Tibial nerve (tissue), 4 donors: ENCODE measurements at regions not wholly inside any gene's neighbourhood (a gene's known extent, or its start where the extent isn't known, plus 50 kb on each side); places are given as distances from the start of the nearest gene placed in this dataset.

ENCODE experiments used
- EP300 ChIP-seq, 2 donors: sonication (generic); formaldehyde crosslinking; IDR thresholded peaks; one replicate each; pipeline ENCODE4 v1.6.1; 2017; ENCODE audit warnings: antibody characterized with exemption in 2 of 2, mild to moderate bottlenecking in 1 of 2
- POLR2A ChIP-seq, 2 donors: fragments of 450-650 bp; IDR thresholded peaks; one replicate each; pipeline ENCODE4 v1.6.1; 2017; ENCODE audit warnings: antibody characterized with exemption in 2 of 2, mild to moderate bottlenecking in 2 of 2, moderate library complexity in 2 of 2
- TF ChIP-seq, protein P1 (sequence below), 5 experiments: fragments of 200-600 bp in 3 of 5; fragments of 450-650 bp in 2 of 5; sonication (generic) in 3 of 5; IDR thresholded peaks; one replicate each; pipeline ENCODE4 v1.5.1; 2016 to 2019; ENCODE audit warnings: antibody characterized with exemption in 5 of 5, mild to moderate bottlenecking in 3 of 5, moderate library complexity in 2 of 5

DNA sequence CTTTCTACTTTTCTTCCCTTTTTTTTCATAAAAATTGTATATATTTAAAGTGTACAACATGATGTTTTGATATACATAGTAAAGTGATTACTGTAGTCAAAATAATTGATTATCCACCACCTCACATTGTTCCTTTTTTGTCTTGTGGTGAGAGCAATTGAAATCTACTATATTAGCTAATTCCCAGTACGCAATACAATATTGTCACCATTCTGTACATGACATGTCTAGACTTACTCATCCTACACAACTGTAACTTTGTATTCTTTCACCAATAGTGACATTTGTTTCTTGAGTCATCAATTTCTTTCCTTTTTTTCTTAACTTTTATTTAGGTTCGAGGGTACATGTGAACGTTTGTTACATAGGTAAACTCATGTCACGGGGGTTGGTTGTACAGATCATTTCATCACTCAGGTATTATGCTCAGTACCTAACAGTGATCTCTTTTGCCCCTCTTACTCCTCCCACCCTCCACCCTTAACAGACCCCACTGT lies 265.2 kb downstream of the KCNRG start:
- TF ChIP-seq, protein P1, sequence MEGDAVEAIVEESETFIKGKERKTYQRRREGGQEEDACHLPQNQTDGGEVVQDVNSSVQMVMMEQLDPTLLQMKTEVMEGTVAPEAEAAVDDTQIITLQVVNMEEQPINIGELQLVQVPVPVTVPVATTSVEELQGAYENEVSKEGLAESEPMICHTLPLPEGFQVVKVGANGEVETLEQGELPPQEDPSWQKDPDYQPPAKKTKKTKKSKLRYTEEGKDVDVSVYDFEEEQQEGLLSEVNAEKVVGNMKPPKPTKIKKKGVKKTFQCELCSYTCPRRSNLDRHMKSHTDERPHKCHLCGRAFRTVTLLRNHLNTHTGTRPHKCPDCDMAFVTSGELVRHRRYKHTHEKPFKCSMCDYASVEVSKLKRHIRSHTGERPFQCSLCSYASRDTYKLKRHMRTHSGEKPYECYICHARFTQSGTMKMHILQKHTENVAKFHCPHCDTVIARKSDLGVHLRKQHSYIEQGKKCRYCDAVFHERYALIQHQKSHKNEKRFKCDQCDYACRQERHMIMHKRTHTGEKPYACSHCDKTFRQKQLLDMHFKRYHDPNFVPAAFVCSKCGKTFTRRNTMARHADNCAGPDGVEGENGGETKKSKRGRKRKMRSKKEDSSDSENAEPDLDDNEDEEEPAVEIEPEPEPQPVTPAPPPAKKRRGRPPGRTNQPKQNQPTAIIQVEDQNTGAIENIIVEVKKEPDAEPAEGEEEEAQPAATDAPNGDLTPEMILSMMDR (IDR thresholded peaks at IDR 0.05): no peak
- TF ChIP-seq POLR2A (IDR thresholded peaks at IDR 0.05): no peak
- TF ChIP-seq EP300 (IDR thresholded peaks at IDR 0.05): no peak
